Mesendoderm (in vitro differentiated cells): ENCODE measurements at regions not wholly inside any gene's neighbourhood (a gene's known extent, or its start where the extent isn't known, plus 50 kb on each side); places are given as distances from the start of the nearest gene placed in this dataset.

Experiments used
- DNase-seq: peaks from one replicate; pipeline ENCODE4 v3.0.0; 2013
- H2AK5ac ChIP-seq: 2 replicates; pipeline ENCODE4 v1.6.1; 2013; ENCODE audit warnings: low read length, inconsistent platforms
- H2BK120ac ChIP-seq: 2 replicates; pipeline ENCODE4 v1.6.1; 2013; ENCODE audit warnings: low read depth, mild to moderate bottlenecking, low read length, moderate library complexity, mixed read lengths
- H2BK15ac ChIP-seq: replicated peaks from 2 replicates; pipeline ENCODE4 v1.6.1; 2013; ENCODE audit warnings: low read depth, mild to moderate bottlenecking, moderate library complexity
- H2BK5ac ChIP-seq: 2 replicates; pipeline ENCODE4 v1.6.1; 2013; ENCODE audit warnings: low read length, inconsistent platforms
- H3K18ac ChIP-seq: 2 replicates; pipeline ENCODE4 v1.6.1; 2013; ENCODE audit warnings: mild to moderate bottlenecking, low read length, mixed read lengths
- H3K23ac ChIP-seq: one replicate; pipeline ENCODE4 v1.6.1; 2013; ENCODE audit warnings: low read length
- H3K27ac ChIP-seq: 2 replicates; pipeline ENCODE4 v1.5.1; 2013; ENCODE audit warnings: low read depth, mild to moderate bottlenecking, inconsistent platforms, low read length, moderate library complexity
- H3K27me3 ChIP-seq: 2 replicates; pipeline ENCODE4 v1.6.1; 2013; ENCODE audit warnings: low read length, control low read depth, mild to moderate bottlenecking, inconsistent platforms; ENCODE audit not compliant: insufficient read depth, poor library complexity
- H3K36me3 ChIP-seq: 2 replicates; pipeline ENCODE4 v1.6.1; 2013; ENCODE audit warnings: low read length, inconsistent platforms; ENCODE audit not compliant: control insufficient read depth, insufficient read depth
- H3K4ac ChIP-seq: one replicate; pipeline ENCODE4 v1.6.1; 2013; ENCODE audit warnings: low read depth, mild to moderate bottlenecking, low read length, moderate library complexity
- H3K4me1 ChIP-seq: 2 replicates; pipeline ENCODE4 v1.6.1; 2013; ENCODE audit warnings: low read depth, low read length, inconsistent platforms; ENCODE audit not compliant: control insufficient read depth
- H3K4me2 ChIP-seq: 2 replicates; pipeline ENCODE4 v1.6.1; 2013; ENCODE audit warnings: low read length
- H3K4me3 ChIP-seq: 2 replicates; pipeline ENCODE4 v1.5.1; 2013; ENCODE audit warnings: mild to moderate bottlenecking, low read length
- H3K56ac ChIP-seq: one replicate; pipeline ENCODE4 v1.6.1; 2013; ENCODE audit warnings: low read length
- H3K79me1 ChIP-seq: 2 replicates; pipeline ENCODE4 v1.6.1; 2013; ENCODE audit warnings: low read length, inconsistent platforms
- H3K79me2 ChIP-seq: 2 replicates; pipeline ENCODE4 v1.6.1; 2013; ENCODE audit warnings: mild to moderate bottlenecking, low read length; ENCODE audit not compliant: control insufficient read depth, insufficient read depth
- H3K9ac ChIP-seq: 2 replicates; pipeline ENCODE4 v1.6.1; 2013; ENCODE audit warnings: low read length, inconsistent platforms
- H4K5ac ChIP-seq: one replicate; pipeline ENCODE4 v1.6.1; 2013; ENCODE audit warnings: low read length
- H4K8ac ChIP-seq: one replicate; pipeline ENCODE4 v1.6.1; 2013; ENCODE audit warnings: low read depth, mild to moderate bottlenecking, control low read depth, low read length, moderate library complexity
- WGBS: extraction: QIAGEN DNeasy Blood & Tissue Kit; methylation state at CpG from one replicate; pipeline ENCODE4 v1.1.7; 2013; ENCODE audit warnings: low lambda C conversion rate, missing lambda C conversion rate; ENCODE audit not compliant: insufficient coverage; ENCODE audit errors: extremely low coverage; 5-methylcytosine and 5-hydroxymethylcytosine counted together

- H2BK15ac ChIP-seq, result no peak overlapping the region
- no peak overlapping the region for H3K56ac ChIP-seq
- no peak overlapping the region for H3K4ac ChIP-seq
- no peak overlapping the region for H3K9ac ChIP-seq
- H3K4me2 ChIP-seq, result no peak overlapping the region
- WGBS, result no CpG with 5 or more reads among the region's 16 CpGs
- H3K4me3 ChIP-seq, result no peak overlapping the region
- H3K23ac ChIP-seq, result no peak overlapping the region
- H3K27me3 ChIP-seq, result no peaks in the 10 kb centered on the region
- DNase-seq, result no peak
- H4K8ac ChIP-seq, result no peak overlapping the region
- no peak overlapping the region for H3K18ac ChIP-seq
- H3K79me1 ChIP-seq, result no peaks in the 10 kb centered on the region
- H3K36me3 ChIP-seq, result no peaks in the 10 kb centered on the region
- H3K4me1 ChIP-seq, result no peaks in the 10 kb centered on the region
- H4K5ac ChIP-seq, result no peak overlapping the region
- H3K27ac ChIP-seq, result no peak overlapping the region
- no peak overlapping the region for H2BK5ac ChIP-seq
- no peak overlapping the region for H2AK5ac ChIP-seq
- H3K79me2 ChIP-seq, result no peaks in the 10 kb centered on the region
- no peak overlapping the region for H2BK120ac ChIP-seq
These were observed 217.8 kb downstream of the KIF26A start for GRCh38 chr14:104356020-104356737.

GRCh38 chr14:104356738-104357688 lies 218.6 kb downstream of the KIF26A start:
- no peak overlapping the region for H3K18ac ChIP-seq
- H3K4me3 ChIP-seq, result no peak overlapping the region
- no peak overlapping the region for H3K23ac ChIP-seq
- no peak overlapping the region for H3K4ac ChIP-seq
- no peaks in the 10 kb centered on the region for H3K79me2 ChIP-seq
- H3K27me3 ChIP-seq, result no peaks in the 10 kb centered on the region
- H2AK5ac ChIP-seq, result no peak overlapping the region
- H3K36me3 ChIP-seq, result no peaks in the 10 kb centered on the region
- H3K79me1 ChIP-seq, result no peaks in the 10 kb centered on the region
- H2BK15ac ChIP-seq, result no peak overlapping the region
- no peak overlapping the region for H2BK5ac ChIP-seq
- H3K4me2 ChIP-seq, result no peak overlapping the region
- H3K9ac ChIP-seq, result no peak overlapping the region
- no peak overlapping the region for H2BK120ac ChIP-seq
- H4K5ac ChIP-seq, result no peak overlapping the region
- no peak overlapping the region for H3K56ac ChIP-seq
- no CpG with 5 or more reads among the region's 30 CpGs for whole genome bisulfite sequencing
- no peaks in the 10 kb centered on the region for H3K4me1 ChIP-seq
- DNase-seq, result no peak
- no peak overlapping the region for H3K27ac ChIP-seq
- no peak overlapping the region for H4K8ac ChIP-seq

- no CpG with 5 or more reads among the region's 33 CpGs for WGBS
- DNase-seq, result no peak
These were observed 219.5 kb downstream of the KIF26A start for GRCh38 chr14:104357689-104358527.

GRCh38 chr14:104358528-104359300 lies 220.3 kb downstream of the KIF26A start:
- Histone ChIP-seq H3K27ac (no peak overlapping the region), H3K9ac (no peak overlapping the region), H2BK5ac (no peak overlapping the region), H4K5ac (no peak overlapping the region), H3K79me2 (no peaks in the 10 kb centered on the region), H4K8ac (no peak overlapping the region), H2BK15ac (no peak overlapping the region), H2BK120ac (no peak overlapping the region), H3K56ac (no peak overlapping the region), H3K4me2 (no peak overlapping the region), H3K79me1 (no peaks in the 10 kb centered on the region), H3K23ac (no peak overlapping the region), H3K4me3 (no peak overlapping the region), H3K4ac (no peak overlapping the region), H3K36me3 (no peaks in the 10 kb centered on the region), H3K18ac (no peak overlapping the region), H2AK5ac (no peak overlapping the region), H3K27me3 (no peaks in the 10 kb centered on the region), H3K4me1 (no peaks in the 10 kb centered on the region)
- no CpG with 5 or more reads among the region's 18 CpGs for WGBS
- DNase-seq, result no peak

More at GRCh38 chr14:104357689-104358527, 219.5 kb downstream of the KIF26A start:
- Histone ChIP-seq H3K4me3 (no peak overlapping the region), H3K79me1 (no peaks in the 10 kb centered on the region), H3K23ac (no peak overlapping the region), H3K56ac (no peak overlapping the region), H3K18ac (no peak overlapping the region), H3K4me2 (no peak overlapping the region), H3K4ac (no peak overlapping the region), H2AK5ac (no peak overlapping the region), H3K27me3 (no peaks in the 10 kb centered on the region), H4K8ac (no peak overlapping the region), H3K27ac (no peak overlapping the region), H4K5ac (no peak overlapping the region), H3K9ac (no peak overlapping the region), H2BK5ac (no peak overlapping the region), H3K79me2 (no peaks in the 10 kb centered on the region), H3K4me1 (no peaks in the 10 kb centered on the region), H2BK120ac (no peak overlapping the region), H2BK15ac (no peak overlapping the region), H3K36me3 (no peaks in the 10 kb centered on the region)

- H3K36me3 ChIP-seq, result no peaks in the 10 kb centered on the region
- no peak for DNase-seq
- no peak overlapping the region for H3K56ac ChIP-seq
- no peaks in the 10 kb centered on the region for H3K79me2 ChIP-seq
- H3K23ac ChIP-seq, result no peak overlapping the region
- no peak overlapping the region for H3K4me3 ChIP-seq
- H3K4me2 ChIP-seq, result no peak overlapping the region
- no peaks in the 10 kb centered on the region for H3K27me3 ChIP-seq
- H3K4ac ChIP-seq, result no peak overlapping the region
- H2BK120ac ChIP-seq, result no peak overlapping the region
- WGBS, result no CpG with 5 or more reads among the region's 14 CpGs
- H3K4me1 ChIP-seq, result no peaks in the 10 kb centered on the region
- no peak overlapping the region for H2BK5ac ChIP-seq
- no peak overlapping the region for H4K5ac ChIP-seq
- no peaks in the 10 kb centered on the region for H3K79me1 ChIP-seq
- H3K27ac ChIP-seq, result no peak overlapping the region
- H3K18ac ChIP-seq, result no peak overlapping the region
- H2AK5ac ChIP-seq, result no peak overlapping the region
- H3K9ac ChIP-seq, result no peak overlapping the region
- no peak overlapping the region for H2BK15ac ChIP-seq
- no peak overlapping the region for H4K8ac ChIP-seq
These were observed 220.1 kb upstream of the C14orf180 start for GRCh38 chr14:104359301-104359968.
